CD4-positive, alpha-beta T cell treated with Interleukin-1 beta for 1 hour (primary cell): ENCODE measurements at regions not wholly inside any gene's neighbourhood (a gene's known extent, or its start where the extent isn't known, plus 50 kb on each side); places are given as distances from the start of the nearest gene placed in this dataset.

Experiments
- DNase-seq, 2 donors: peaks; one replicate each; pipeline ENCODE4 v3.0.0-alpha.2; 2020 to 2022

DNA sequence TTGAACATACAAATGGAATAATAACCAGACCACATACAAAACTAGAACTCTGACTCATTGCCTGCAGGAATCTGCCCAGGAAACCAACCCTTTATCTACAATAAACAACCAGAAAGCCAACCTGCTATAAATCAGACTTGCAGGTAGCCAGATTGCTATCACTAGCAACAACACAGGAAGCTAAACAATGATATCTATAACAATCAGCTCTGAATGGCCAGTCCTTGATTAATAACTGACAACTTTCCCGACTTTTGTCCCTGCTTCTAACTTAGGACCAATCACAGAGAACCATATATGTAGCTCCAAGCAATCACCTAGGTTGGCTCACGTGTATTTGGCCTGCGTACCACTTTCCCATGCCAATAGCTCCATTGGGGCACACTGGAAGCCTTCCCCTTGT is 470.8 kb downstream of the RIT2 start:
- no peak for DNase-seq

DNA sequence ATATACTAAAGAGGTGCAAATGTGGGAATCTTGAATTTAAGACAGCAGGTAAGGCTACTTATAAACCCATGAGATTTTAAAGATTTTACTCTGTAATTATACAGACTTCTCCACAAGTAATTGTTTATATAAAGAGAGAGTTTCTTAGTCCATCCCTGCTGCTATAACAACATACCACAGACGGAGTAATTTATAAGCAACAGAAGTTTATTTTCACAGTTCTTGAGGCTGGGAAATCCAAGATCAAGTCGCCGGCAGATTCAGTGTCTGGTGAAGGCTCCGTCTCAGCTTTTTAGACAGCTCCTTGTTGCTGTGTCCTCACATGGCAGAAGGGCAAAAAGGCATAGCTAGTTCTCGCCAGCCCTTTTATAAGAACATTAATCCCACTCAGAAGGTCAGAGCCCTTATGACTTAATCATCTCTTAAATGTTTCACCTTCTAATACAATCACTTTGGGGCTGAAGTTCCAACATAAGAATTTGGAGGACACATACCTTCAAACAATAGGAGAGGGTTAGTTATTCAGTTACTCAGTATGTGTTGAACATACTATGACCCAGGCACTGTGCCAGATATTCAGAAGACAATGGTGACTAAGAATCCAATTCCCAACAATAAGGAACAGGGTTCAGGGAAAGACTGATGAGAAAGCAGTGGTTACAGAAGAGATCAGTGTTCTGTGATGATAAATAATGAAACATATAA is 466.0 kb downstream of the RIT2 start:
- no peak for DNase-seq

DNA sequence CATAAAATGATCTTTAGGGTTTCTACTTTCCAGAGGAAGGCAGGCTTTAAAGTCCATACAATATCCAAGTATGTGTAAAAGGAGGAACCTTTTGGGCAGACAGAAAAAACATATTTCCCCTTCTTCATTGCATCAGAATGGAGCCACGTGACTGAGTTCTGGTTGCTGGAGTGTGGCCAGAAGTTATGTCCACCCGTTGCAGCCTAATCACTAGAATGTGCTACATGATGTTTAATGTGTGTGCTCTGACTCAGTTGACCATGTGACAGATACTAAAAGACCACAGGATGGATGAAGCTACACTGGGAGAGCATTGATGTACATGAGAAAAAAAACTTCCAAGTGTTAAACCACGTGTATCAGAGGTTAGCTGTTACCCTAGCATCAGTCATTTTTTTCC is 460.9 kb downstream of the RIT2 start:
- no peak for DNase-seq

DNA sequence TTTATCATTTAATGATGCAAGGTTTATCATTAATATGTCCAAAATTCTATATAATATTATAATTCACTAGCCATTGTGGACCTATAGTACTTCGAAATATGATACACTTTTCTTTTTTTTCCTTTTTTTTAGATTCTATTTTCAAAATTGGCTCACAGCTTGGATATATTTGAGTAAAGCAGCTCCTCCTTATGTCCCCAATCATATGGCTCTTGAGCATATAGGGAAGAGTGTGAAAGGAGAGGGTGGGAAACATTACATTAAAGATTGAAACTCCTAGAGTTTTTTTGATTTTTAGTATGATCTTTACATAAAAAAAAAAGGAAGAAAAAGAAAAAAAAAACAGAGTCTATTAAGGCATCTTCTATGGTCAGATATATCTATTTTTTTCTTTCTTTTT is 457.9 kb downstream of the RIT2 start:
- DNase-seq, result no peak

DNA sequence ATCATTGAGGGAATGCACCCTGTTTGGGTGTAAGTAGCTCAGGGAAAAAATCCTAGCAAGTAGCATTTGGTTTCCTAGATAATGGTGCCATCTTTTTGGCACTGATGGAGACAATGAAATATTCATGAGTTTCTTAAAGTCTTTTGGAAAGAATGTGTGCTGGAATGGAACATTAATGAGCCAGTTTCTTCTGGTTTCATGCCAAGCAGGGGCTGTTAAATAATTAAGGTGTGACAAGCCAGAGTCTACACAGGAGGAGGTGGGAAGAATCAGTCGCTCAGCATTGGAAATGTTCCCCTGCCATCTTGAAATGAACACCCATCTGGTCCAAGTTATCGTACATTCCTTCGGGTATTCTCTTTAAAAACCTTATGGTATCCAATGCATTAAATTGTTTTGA is 457.3 kb downstream of the RIT2 start:
- no peak for DNase-seq

DNA sequence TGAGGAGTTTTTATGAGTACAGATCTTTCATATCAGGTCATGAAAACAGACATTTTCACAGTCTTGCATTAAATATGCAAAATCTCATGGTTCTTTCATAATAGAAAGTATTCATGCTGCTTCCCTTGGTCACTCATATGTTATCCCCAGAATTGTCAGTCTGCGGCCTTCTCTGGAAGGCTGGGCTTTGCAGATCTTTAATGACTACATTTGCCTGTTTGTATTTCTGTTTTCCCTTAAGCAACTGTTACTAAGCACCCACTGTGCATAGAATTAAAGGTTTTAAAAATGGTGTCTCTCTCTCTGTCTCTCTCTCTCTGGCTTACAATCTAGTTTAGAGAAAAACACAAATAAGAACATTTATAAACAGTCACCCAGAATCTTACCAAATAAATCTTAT is 456.3 kb downstream of the RIT2 start:
- no peak for DNase-seq

DNA sequence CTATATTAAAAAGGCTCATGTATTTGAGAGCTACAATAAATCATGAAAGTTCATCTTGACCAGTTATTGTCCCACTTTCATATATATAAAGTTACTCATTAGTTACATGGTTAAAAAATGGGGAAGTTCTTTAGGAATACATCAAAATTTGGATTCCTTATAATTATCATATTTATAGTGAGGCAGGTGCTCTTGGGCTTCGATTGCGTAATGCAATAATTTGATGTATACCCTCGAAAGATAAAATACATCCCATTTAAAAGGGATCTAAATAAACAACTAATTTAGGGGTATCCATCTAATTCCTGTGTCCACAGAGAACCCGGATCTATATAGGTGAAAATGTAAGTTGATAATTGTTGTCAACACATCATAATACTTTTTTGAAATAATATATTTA is 444.6 kb downstream of the RIT2 start:
- DNase-seq, result no peak

DNA sequence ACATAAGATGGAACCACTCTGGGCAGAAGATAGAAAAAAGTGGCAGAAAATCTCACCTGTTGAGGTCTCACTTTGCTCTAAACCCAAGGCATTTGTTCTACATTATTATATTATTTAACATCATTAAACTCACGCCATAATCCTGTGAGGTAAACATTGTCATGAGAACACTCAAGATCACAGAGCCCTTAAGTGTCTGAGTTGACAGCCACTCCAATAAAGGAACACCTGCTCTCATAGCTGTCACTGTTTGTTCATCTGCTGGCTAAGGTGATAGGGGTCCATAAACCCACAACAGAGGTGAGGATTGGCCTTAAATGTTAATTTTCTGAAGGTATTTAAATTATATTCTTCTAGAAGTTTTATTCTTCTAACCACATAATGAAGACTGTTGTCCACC is 439.7 kb downstream of the RIT2 start:
- DNase-seq, result no peak

DNA sequence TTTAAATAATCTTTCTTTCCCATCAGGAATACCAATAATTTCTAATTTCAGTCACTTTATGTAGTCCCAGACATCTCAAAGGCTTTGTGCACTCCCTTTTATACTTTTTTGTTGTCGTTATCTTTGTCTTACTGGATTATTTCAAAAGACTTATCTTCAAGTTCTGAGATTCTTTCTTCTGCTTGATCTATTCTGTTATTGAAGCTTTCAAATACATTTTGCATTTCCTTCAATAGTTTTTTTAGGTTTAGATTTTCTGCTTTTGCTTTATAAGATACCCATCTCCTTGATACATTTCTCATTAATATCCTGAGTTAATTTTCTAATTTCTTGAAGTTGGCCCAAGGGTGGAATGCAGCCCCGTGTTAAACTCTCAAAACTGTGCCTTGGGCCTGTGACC is 432.4 kb downstream of the RIT2 start:
- DNase-seq, result no peak

DNA sequence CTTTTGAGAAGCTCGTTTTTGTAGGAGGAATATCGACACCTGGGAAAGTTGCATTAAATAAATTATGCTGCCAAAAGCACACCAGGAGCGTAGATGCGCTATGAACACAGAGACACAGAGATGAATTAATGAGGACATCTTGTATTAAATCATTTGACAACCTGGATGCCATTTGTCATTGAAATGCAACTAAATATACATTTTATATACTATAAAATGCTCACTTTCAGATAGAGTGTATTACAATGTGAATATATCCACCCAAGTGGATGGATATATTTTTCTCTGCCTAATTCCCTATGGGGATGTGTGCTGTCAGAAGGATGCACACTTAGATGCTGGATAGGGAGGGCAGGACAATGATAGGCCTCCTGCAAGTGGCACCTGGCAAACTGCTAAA is 426.2 kb downstream of the RIT2 start:
- DNase-seq, result no peak
